ENCODE measurements at regions not wholly inside any gene's neighbourhood (a gene's known extent, or its start where the extent isn't known, plus 50 kb on each side); places are given as distances from the start of the nearest gene placed in this dataset.

GRCh38 chr6:2581611-2582010 lies 169.1 kb downstream of the MYLK4 start:
- Histone ChIP-seq H3K9me3 (no peaks in the 10 kb centered on the region), H3K4me1 (no peaks in the 10 kb centered on the region), H3K36me3 (no peaks in the 10 kb centered on the region), H3K4me3 (no peak overlapping the region), H3K27me3 (no peaks in the 10 kb centered on the region), H3K27ac (no peak overlapping the region), H3K9ac (ENCODE audit: low read depth in 2 of 2, low read length in 2 of 2) (no peak overlapping the region)
- no peak for DNase-seq
- intact Hi-C loops (cut with DNase I): no loop called here
- no peak for TF ChIP-seq CTCF (IDR thresholded peaks at IDR 0.05)

GRCh38 chr6:2581011-2581410 lies 169.7 kb downstream of the MYLK4 start:
- H3K27ac ChIP-seq: no peak overlapping the region
- no peaks in the 10 kb centered on the region for H3K9me3 ChIP-seq
- TF ChIP-seq CTCF (IDR thresholded peaks at IDR 0.05): no peak

GRCh38 chr6:2579804-2580570 lies 170.7 kb downstream of the MYLK4 start:
- no peaks in the 10 kb centered on the region for H3K36me3 ChIP-seq
- intact Hi-C loops (cut with DNase I): no loop called here
- no peaks in the 10 kb centered on the region for H3K9me3 ChIP-seq
- no peak overlapping the region for H3K27ac ChIP-seq
- no peak overlapping the region for H3K4me3 ChIP-seq
- H3K27me3 ChIP-seq: no peaks in the 10 kb centered on the region
- H3K4me1 ChIP-seq: no peaks in the 10 kb centered on the region
- no peak for TF ChIP-seq CTCF (IDR thresholded peaks at IDR 0.05)
- no peak overlapping the region for H3K9ac ChIP-seq (ENCODE audit: low read depth in 2 of 2, low read length in 2 of 2)
- no peak for DNase-seq

More at GRCh38 chr6:2581011-2581410, 169.7 kb downstream of the MYLK4 start:
- no peaks in the 10 kb centered on the region for H3K4me1 ChIP-seq
- intact Hi-C loops (cut with DNase I): no loop called here
- no peaks in the 10 kb centered on the region for H3K36me3 ChIP-seq
- H3K27me3 ChIP-seq: no peaks in the 10 kb centered on the region
- H3K4me3 ChIP-seq: no peak overlapping the region
- no peak overlapping the region for H3K9ac ChIP-seq (ENCODE audit: low read depth in 2 of 2, low read length in 2 of 2)
- no peak for DNase-seq

GRCh38 chr6:2579241-2579761 lies 171.4 kb downstream of the MYLK4 start:
- Histone ChIP-seq H3K9me3 (no peaks in the 10 kb centered on the region), H3K4me1 (no peaks in the 10 kb centered on the region), H3K36me3 (no peaks in the 10 kb centered on the region), H3K27ac (no peak overlapping the region), H3K4me3 (no peak overlapping the region), H3K27me3 (no peaks in the 10 kb centered on the region), H3K9ac (ENCODE audit: low read depth in 2 of 2, low read length in 2 of 2) (no peak overlapping the region)
- intact Hi-C loops (cut with DNase I): no loop called here
- no peak for DNase-seq
- no peak for TF ChIP-seq CTCF (IDR thresholded peaks at IDR 0.05)

- no peak overlapping the region for H3K4me3 ChIP-seq
- no peaks in the 10 kb centered on the region for H3K9me3 ChIP-seq
- H3K27me3 ChIP-seq: no peaks in the 10 kb centered on the region
- DNase-seq: no peak
- TF ChIP-seq CTCF (IDR thresholded peaks at IDR 0.05): no peak
- no peaks in the 10 kb centered on the region for H3K4me1 ChIP-seq
- H3K36me3 ChIP-seq: no peaks in the 10 kb centered on the region
- intact Hi-C loops (cut with DNase I): no loop called here
- no peak overlapping the region for H3K9ac ChIP-seq (ENCODE audit: low read depth in 2 of 2, low read length in 2 of 2)
- H3K27ac ChIP-seq: no peak overlapping the region
Observed at GRCh38 chr6:2578767-2579166, 172.0 kb downstream of the MYLK4 start.
